Progenitor cell of endocrine pancreas (in vitro differentiated cells): ENCODE measurements at regions not wholly inside any gene's neighbourhood (a gene's known extent, or its start where the extent isn't known, plus 50 kb on each side); places are given as distances from the start of the nearest gene placed in this dataset.
A peak's percentile ranks its signal among the peaks of the same experiment; 100 is the strongest.
"Not testable (repeated sequence)": the region's sequence is repeated elsewhere in the genome, so short reads cannot be mapped to it uniquely, and the experiment has no call there.

Experiments
- DNase-seq: peaks from one replicate; pipeline ENCODE4 v3.0.0; 2021; ENCODE audit warnings: low spot score; ENCODE audit not compliant: unreplicated experiment
- H3K27ac Mint-ChIP-seq: 2 replicates; pipeline ENCODE4 v1.8.0; 2021; ENCODE audit warnings: mild to moderate bottlenecking, moderate library complexity, mixed read lengths
- H3K27me3 Mint-ChIP-seq: 2 replicates; pipeline ENCODE4 v1.8.0; 2021; ENCODE audit warnings: mixed read lengths
- H3K36me3 Mint-ChIP-seq: 2 replicates; pipeline ENCODE4 v1.8.0; 2022; ENCODE audit warnings: mixed read lengths; ENCODE audit not compliant: insufficient read depth
- H3K4me1 Mint-ChIP-seq: 2 replicates; pipeline ENCODE4 v1.8.0; 2021; ENCODE audit warnings: low read depth, mixed read lengths
- H3K4me3 Mint-ChIP-seq: 2 replicates; pipeline ENCODE4 v1.8.0; 2021; ENCODE audit warnings: low read depth, mild to moderate bottlenecking, moderate library complexity, mixed read lengths
- H3K9me3 Mint-ChIP-seq: 2 replicates; pipeline ENCODE4 v1.8.0; 2021; ENCODE audit warnings: low read depth, mixed read lengths
- CTCF ChIP-seq: fragments of 200-600 bp; sonication (generic); IDR thresholded peaks from one replicate; pipeline ENCODE4 v1.5.0; 2021; ENCODE audit warnings: antibody characterized with exemption, mild to moderate bottlenecking; ENCODE audit not compliant: unreplicated experiment

- H3K4me3 Mint-ChIP-seq = no peak overlapping the region
- H3K27me3 Mint-ChIP-seq = no peaks in the 10 kb centered on the region
- H3K4me1 Mint-ChIP-seq = peaks cover 5% of the 10 kb centered on the region
- TF ChIP-seq CTCF = no peak
- DNase-seq = no peak
- no peak overlapping the region for H3K27ac Mint-ChIP-seq
- H3K9me3 Mint-ChIP-seq = no peaks in the 10 kb centered on the region
- no peaks in the 10 kb centered on the region for H3K36me3 Mint-ChIP-seq
Observed at GRCh38 chr1:82783044-82783443, 982.3 kb downstream of the ADGRL2 start.

- TF ChIP-seq CTCF = no peak
- Mint-ChIP-seq H3K9me3 (no peaks in the 10 kb centered on the region), H3K27me3 (no peaks in the 10 kb centered on the region), H3K4me3 (no peak overlapping the region), H3K4me1 (peaks cover 4% of the 10 kb centered on the region), H3K36me3 (no peaks in the 10 kb centered on the region), H3K27ac (no peak overlapping the region)
- no peak for DNase-seq
Observed at GRCh38 chr1:82782599-82782998, 981.9 kb downstream of the ADGRL2 start.

- no peak overlapping the region for H3K4me3 Mint-ChIP-seq
- H3K9me3 Mint-ChIP-seq = peaks cover 7% of the 10 kb centered on the region
- H3K27ac Mint-ChIP-seq = no peak overlapping the region
- no peak for DNase-seq
- H3K27me3 Mint-ChIP-seq = no peaks in the 10 kb centered on the region
- H3K36me3 Mint-ChIP-seq = no peaks in the 10 kb centered on the region
- H3K4me1 Mint-ChIP-seq = no peaks in the 10 kb centered on the region
- TF ChIP-seq CTCF = peak; percentile 36
Observed at GRCh38 chr1:82778612-82779011, 977.9 kb downstream of the ADGRL2 start.

GRCh38 chr1:82777240-82777639 lies 976.5 kb downstream of the ADGRL2 start:
- H3K36me3 Mint-ChIP-seq = no peaks in the 10 kb centered on the region

GRCh38 chr1:82776730-82777129 lies 976.0 kb downstream of the ADGRL2 start:
- H3K27ac Mint-ChIP-seq, H3K27me3 Mint-ChIP-seq, DNase-seq, H3K4me1 Mint-ChIP-seq, H3K36me3 Mint-ChIP-seq, H3K9me3 Mint-ChIP-seq, H3K4me3 Mint-ChIP-seq: not testable (repeated sequence)

More at GRCh38 chr1:82777240-82777639, 976.5 kb downstream of the ADGRL2 start:
- TF ChIP-seq CTCF = no peak
- H3K27ac Mint-ChIP-seq = no peak overlapping the region
- peaks cover 7% of the 10 kb centered on the region for H3K9me3 Mint-ChIP-seq
- no peaks in the 10 kb centered on the region for H3K4me1 Mint-ChIP-seq
- H3K27me3 Mint-ChIP-seq = no peaks in the 10 kb centered on the region
- no peak for DNase-seq
- no peak overlapping the region for H3K4me3 Mint-ChIP-seq

- Mint-ChIP-seq H3K36me3 (no peaks in the 10 kb centered on the region), H3K4me3 (no peak overlapping the region), H3K27me3 (no peaks in the 10 kb centered on the region), H3K27ac (no peak overlapping the region), H3K4me1 (no peaks in the 10 kb centered on the region), H3K9me3 (peaks cover 7% of the 10 kb centered on the region)
- DNase-seq = no peak
- peak; percentile 56 for TF ChIP-seq CTCF
Observed at GRCh38 chr1:82775406-82776000, 974.8 kb downstream of the ADGRL2 start.
